Sigmoid colon (tissue), 4 donors: ENCODE measurements at regions not wholly inside any gene's neighbourhood (a gene's known extent, or its start where the extent isn't known, plus 50 kb on each side); places are given as distances from the start of the nearest gene placed in this dataset.

ENCODE experiments used
- CTCF ChIP-seq, 4 experiments: fragments of 450-650 bp in 3 of 4; fragments of 200-600 bp in 1 of 4; IDR thresholded peaks; one replicate each; pipeline ENCODE4 v1.5.1; 2016 to 2019; ENCODE audit warnings: antibody characterized with exemption in 4 of 4, mild to moderate bottlenecking in 3 of 4, moderate library complexity in 2 of 4
- POLR2A ChIP-seq, 2 donors: fragments of 450-650 bp; IDR thresholded peaks; one replicate each; pipeline ENCODE4 v1.6.1; 2016; ENCODE audit warnings: antibody characterized with exemption in 2 of 2, mild to moderate bottlenecking in 2 of 2, moderate library complexity in 2 of 2
- POLR2AphosphoS5 ChIP-seq, 4 donors: sonication (generic); formaldehyde crosslinking; IDR thresholded peaks; one replicate each; pipeline ENCODE4 v1.6.1; 2017; ENCODE audit warnings: antibody characterized with exemption in 4 of 4

- TF ChIP-seq CTCF (IDR thresholded peaks at IDR 0.05) (no peak), POLR2A (IDR thresholded peaks at IDR 0.05) (no peak), POLR2AphosphoS5 (IDR thresholded peaks at IDR 0.05) (no peak)
These were observed 168.6 kb downstream of the KLF13 start for GRCh38 chr15:31495281-31495680.
